ENCODE measurements at regions not wholly inside any gene's neighbourhood (a gene's known extent, or its start where the extent isn't known, plus 50 kb on each side); places are given as distances from the start of the nearest gene placed in this dataset.

GRCh38 chr3:177516158-177517011 lies 319.1 kb upstream of the TBL1XR1 start:
- 37 to 42% (median 41%) methylated on average over 8 to 14 of the region's 14 CpGs for WGBS, 4 donors
- H3K27ac ChIP-seq = peak overlapping the region in 2 of 5 donors; percentile 30 to 80
- no peaks in the 10 kb centered on the region for H3K9me3 ChIP-seq (replicated peaks in 1 of 3)
- H3K4me3 ChIP-seq = no peak overlapping the region
- H3K27me3 ChIP-seq = no peaks in the 10 kb centered on the region
- peak in 1 of 2 donors; percentile 26 for TF ChIP-seq POLR2A (IDR thresholded peaks at IDR 0.05)
- no peak for TF ChIP-seq CTCF (IDR thresholded peaks at IDR 0.05)
- H3K4me1 ChIP-seq (replicated peaks in 1 of 2) = peaks cover 6 to 33% of the 10 kb centered on the region in 2 donors
- no peaks in the 10 kb centered on the region for H3K36me3 ChIP-seq (replicated peaks in 1 of 2)
- DNase-seq = peak; percentile 43 to 80 (median 68)
- intact Hi-C loops (cut with DNase I) = no loop called here

GRCh38 chr3:177517906-177518305 lies 320.6 kb upstream of the TBL1XR1 start:
- peaks cover 6 to 33% of the 10 kb centered on the region in 2 donors for H3K4me1 ChIP-seq (replicated peaks in 1 of 2)
- H3K27ac ChIP-seq = no peak overlapping the region
- WGBS, 4 donors = 94 to 100% (median 98%) methylated on average over 2 of the region's 2 CpGs
- intact Hi-C loops (cut with DNase I) = no loop called here
- no peaks in the 10 kb centered on the region for H3K27me3 ChIP-seq
- H3K4me3 ChIP-seq = no peak overlapping the region
- TF ChIP-seq CTCF (IDR thresholded peaks at IDR 0.05) = no peak
- no peak for TF ChIP-seq POLR2A (IDR thresholded peaks at IDR 0.05)
- DNase-seq = no peak
- no peaks in the 10 kb centered on the region for H3K9me3 ChIP-seq (replicated peaks in 1 of 3)
- no peaks in the 10 kb centered on the region for H3K36me3 ChIP-seq (replicated peaks in 1 of 2)

- no peak overlapping the region for H3K4me3 ChIP-seq
- H3K27me3 ChIP-seq = no peaks in the 10 kb centered on the region
- no peak overlapping the region for H3K27ac ChIP-seq
- no peaks in the 10 kb centered on the region for H3K9me3 ChIP-seq (replicated peaks in 1 of 3)
- intact Hi-C loops (cut with DNase I) = no loop called here
- TF ChIP-seq POLR2A (IDR thresholded peaks at IDR 0.05) = no peak
- TF ChIP-seq CTCF (IDR thresholded peaks at IDR 0.05) = no peak
- 95 to 99% (median 98%) methylated on average over 13 of the region's 13 CpGs for WGBS, 4 donors
- H3K4me1 ChIP-seq (replicated peaks in 1 of 2) = peaks cover 6 to 23% of the 10 kb centered on the region in 2 donors
- no peak for DNase-seq
- no peaks in the 10 kb centered on the region for H3K36me3 ChIP-seq (replicated peaks in 1 of 2)
Observed at GRCh38 chr3:177519588-177519987, 322.3 kb upstream of the TBL1XR1 start.

GRCh38 chr3:177521305-177521704 lies 324.0 kb upstream of the TBL1XR1 start:
- Histone ChIP-seq H3K36me3 (replicated peaks in 1 of 2) (no peaks in the 10 kb centered on the region), H3K27me3 (no peaks in the 10 kb centered on the region), H3K27ac (no peak overlapping the region), H3K4me3 (no peak overlapping the region), H3K9me3 (replicated peaks in 1 of 3) (no peaks in the 10 kb centered on the region), H3K4me1 (replicated peaks in 1 of 2) (peaks cover under 1 to 12% of the 10 kb centered on the region in 2 donors)
- intact Hi-C loops (cut with DNase I) = no loop called here
- TF ChIP-seq CTCF (IDR thresholded peaks at IDR 0.05) = no peak
- TF ChIP-seq POLR2A (IDR thresholded peaks at IDR 0.05) = no peak
- no peak for DNase-seq
- 97 to 100% (median 98%) methylated on average over 6 to 8 of the region's 8 CpGs for WGBS, 4 donors

All from adrenal gland (tissue), 9 donors.